ENCODE measurements at regions not wholly inside any gene's neighbourhood (a gene's known extent, or its start where the extent isn't known, plus 50 kb on each side); places are given as distances from the start of the nearest gene placed in this dataset.

DNA sequence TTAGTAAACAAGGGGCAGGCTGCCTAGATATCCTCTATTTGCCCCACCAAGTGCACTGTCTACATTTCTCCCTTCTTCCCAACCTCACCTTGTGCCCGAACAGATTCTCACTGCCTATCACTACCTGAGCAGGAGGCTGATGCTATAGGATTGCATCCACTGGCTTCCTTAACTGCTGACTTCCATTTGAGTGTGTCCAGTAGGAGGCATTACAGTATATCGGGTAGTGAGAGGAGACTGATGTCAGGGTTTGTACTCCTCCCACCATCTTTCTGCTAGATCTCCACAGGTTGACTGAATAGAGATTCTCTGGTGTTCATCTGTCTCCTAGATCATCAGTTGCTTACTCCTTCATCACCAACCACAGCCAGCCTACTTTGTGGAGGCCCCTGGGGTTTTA lies 796.3 kb downstream of the LRRIQ3 start:
- 38 to 50% methylated on average over 2 of the region's 2 CpGs for WGBS, 2 experiments (ENCODE audit: low coverage in 1 of 2, low lambda C conversion rate in 2 of 2, missing lambda C conversion rate in 2 of 2)
- H3K36me3 ChIP-seq (ENCODE audit: low read depth) = no peaks in the 10 kb centered on the region
- H3K4me1 ChIP-seq (ENCODE audit: insufficient read depth) = no peaks in the 10 kb centered on the region
- no peaks in the 10 kb centered on the region for H3K9me2 ChIP-seq (ENCODE audit: insufficient read depth)
- no peak overlapping the region for H3K9ac ChIP-seq
- no peaks in the 10 kb centered on the region for H3K79me2 ChIP-seq (ENCODE audit: insufficient read depth)
- no peak overlapping the region for H3K4me2 ChIP-seq (ENCODE audit: unreplicated experiment)
- H3K9me3 ChIP-seq (ENCODE audit: low read depth) = no peaks in the 10 kb centered on the region
- H3K27me3 ChIP-seq (replicated peaks; ENCODE audit: insufficient read depth) = no peaks in the 10 kb centered on the region
- H3K4me3 ChIP-seq = no peak overlapping the region
- no peak overlapping the region for H3K27ac ChIP-seq
- no peak overlapping the region for H2AFZ ChIP-seq
- DNase-seq = no peak
- TF ChIP-seq EZH2phosphoT487 (IDR thresholded peaks at IDR 0.05; ENCODE audit: insufficient read depth, low read depth) = no peak
- in situ Hi-C loops (cut with MboI) = no loop called here
- H4K20me1 ChIP-seq (ENCODE audit: insufficient read depth) = no peaks in the 10 kb centered on the region
- H3F3A ChIP-seq (ENCODE audit: insufficient read depth) = no peaks in the 10 kb centered on the region

GRCh38 chr1:73382966-73383365 lies 815.0 kb downstream of the LRRIQ3 start:
- no peaks in the 10 kb centered on the region for H3K4me1 ChIP-seq (ENCODE audit: insufficient read depth)
- 5 to 13% methylated on average over 3 of the region's 3 CpGs for whole genome bisulfite sequencing, 2 experiments (ENCODE audit: low coverage in 1 of 2, low lambda C conversion rate in 2 of 2, missing lambda C conversion rate in 2 of 2)
- H4K20me1 ChIP-seq (ENCODE audit: insufficient read depth) = no peaks in the 10 kb centered on the region
- in situ Hi-C loops (cut with MboI) = no loop called here
- no peak overlapping the region for H2AFZ ChIP-seq
- DNase-seq = no peak
- no peak overlapping the region for H3K9ac ChIP-seq
- H3K4me2 ChIP-seq (ENCODE audit: unreplicated experiment) = no peak overlapping the region
- H3K9me2 ChIP-seq (ENCODE audit: insufficient read depth) = no peaks in the 10 kb centered on the region
- TF ChIP-seq EZH2 (IDR thresholded peaks at IDR 0.05; ENCODE audit: insufficient read depth, poor library complexity, severe bottlenecking) (no peak), EZH2phosphoT487 (IDR thresholded peaks at IDR 0.05; ENCODE audit: insufficient read depth, low read depth) (no peak)
- H3K9me3 ChIP-seq (ENCODE audit: low read depth) = no peaks in the 10 kb centered on the region
- H3F3A ChIP-seq (ENCODE audit: insufficient read depth) = no peaks in the 10 kb centered on the region
- no peaks in the 10 kb centered on the region for H3K79me2 ChIP-seq (ENCODE audit: insufficient read depth)
- H3K4me3 ChIP-seq = no peak overlapping the region
- no peaks in the 10 kb centered on the region for H3K36me3 ChIP-seq (ENCODE audit: low read depth)
- no peak overlapping the region for H3K27ac ChIP-seq
- H3K27me3 ChIP-seq (replicated peaks; ENCODE audit: insufficient read depth) = no peaks in the 10 kb centered on the region

DNA sequence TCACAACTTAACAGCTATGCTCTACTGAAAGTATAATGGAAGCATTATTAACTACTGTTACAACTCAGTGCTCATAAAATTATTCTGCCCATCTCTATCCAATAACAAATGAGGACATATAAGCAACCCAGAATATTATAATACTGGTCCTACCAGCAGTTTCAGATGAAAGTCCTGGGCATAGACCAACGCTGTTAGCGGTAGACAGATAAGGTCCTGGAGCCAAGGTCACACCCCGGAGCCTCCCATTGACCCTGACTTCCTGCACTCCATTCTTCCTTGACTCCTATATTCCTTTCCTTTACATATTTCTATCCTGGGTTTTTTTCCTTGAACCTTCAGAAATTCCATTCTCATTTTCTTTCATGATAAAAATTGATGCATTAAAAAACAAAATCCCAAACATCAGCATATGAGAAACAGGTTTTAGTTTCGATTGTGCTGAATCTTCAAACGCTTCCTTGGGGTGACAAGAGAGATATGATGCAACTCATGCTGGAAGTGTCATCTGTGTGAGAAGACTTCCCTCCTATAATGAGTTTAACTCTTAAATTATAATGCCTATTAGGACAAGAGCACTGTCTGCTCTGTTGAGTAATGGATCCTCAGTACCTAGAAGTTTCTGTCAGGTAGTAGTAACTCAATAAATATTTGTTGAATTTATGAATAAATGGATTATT lies 831.1 kb downstream of the LRRIQ3 start:
- Histone ChIP-seq H3K27me3 (replicated peaks; ENCODE audit: insufficient read depth) (no peaks in the 10 kb centered on the region), H3K27ac (no peak overlapping the region), H3K4me1 (ENCODE audit: insufficient read depth) (no peaks in the 10 kb centered on the region), H3K9ac (no peak overlapping the region), H3K4me2 (ENCODE audit: unreplicated experiment) (no peak overlapping the region), H3K9me3 (ENCODE audit: low read depth) (no peaks in the 10 kb centered on the region), H3K4me3 (no peak overlapping the region), H2AFZ (no peak overlapping the region), H3F3A (ENCODE audit: insufficient read depth) (no peaks in the 10 kb centered on the region), H4K20me1 (ENCODE audit: insufficient read depth) (no peaks in the 10 kb centered on the region), H3K79me2 (ENCODE audit: insufficient read depth) (no peaks in the 10 kb centered on the region), H3K9me2 (ENCODE audit: insufficient read depth) (no peaks in the 10 kb centered on the region), H3K36me3 (ENCODE audit: low read depth) (no peaks in the 10 kb centered on the region)
- in situ Hi-C loops (cut with MboI) = no loop called here
- TF ChIP-seq EZH2phosphoT487 (IDR thresholded peaks at IDR 0.05; ENCODE audit: insufficient read depth, low read depth) (no peak), EZH2 (IDR thresholded peaks at IDR 0.05; ENCODE audit: insufficient read depth, poor library complexity, severe bottlenecking) (no peak)
- 23 to 27% methylated on average over 5 of the region's 5 CpGs for WGBS, 2 experiments (ENCODE audit: low coverage in 1 of 2, low lambda C conversion rate in 2 of 2, missing lambda C conversion rate in 2 of 2)
- no peak for DNase-seq

GRCh38 chr1:73359001-73359400 lies 839.0 kb downstream of the LRRIQ3 start:
- Histone ChIP-seq H3K4me1 (ENCODE audit: insufficient read depth) (no peaks in the 10 kb centered on the region), H3K4me3 (no peak overlapping the region), H3K79me2 (ENCODE audit: insufficient read depth) (no peaks in the 10 kb centered on the region), H3K4me2 (ENCODE audit: unreplicated experiment) (no peak overlapping the region), H3K27me3 (replicated peaks; ENCODE audit: insufficient read depth) (no peaks in the 10 kb centered on the region), H3F3A (ENCODE audit: insufficient read depth) (no peaks in the 10 kb centered on the region), H3K36me3 (ENCODE audit: low read depth) (no peaks in the 10 kb centered on the region), H3K9me3 (ENCODE audit: low read depth) (no peaks in the 10 kb centered on the region), H2AFZ (no peak overlapping the region), H3K9ac (no peak overlapping the region), H4K20me1 (ENCODE audit: insufficient read depth) (no peaks in the 10 kb centered on the region), H3K9me2 (ENCODE audit: insufficient read depth) (no peaks in the 10 kb centered on the region), H3K27ac (no peak overlapping the region)
- DNase-seq = no peak
- in situ Hi-C loops (cut with MboI) = no loop called here
- 39% methylated on average over 3 of the region's 3 CpGs for WGBS, 2 experiments (ENCODE audit: low coverage in 1 of 2, low lambda C conversion rate in 2 of 2, missing lambda C conversion rate in 2 of 2)
- TF ChIP-seq EZH2phosphoT487 (IDR thresholded peaks at IDR 0.05; ENCODE audit: insufficient read depth, low read depth) (no peak), EZH2 (IDR thresholded peaks at IDR 0.05; ENCODE audit: insufficient read depth, poor library complexity, severe bottlenecking) (no peak)

DNA sequence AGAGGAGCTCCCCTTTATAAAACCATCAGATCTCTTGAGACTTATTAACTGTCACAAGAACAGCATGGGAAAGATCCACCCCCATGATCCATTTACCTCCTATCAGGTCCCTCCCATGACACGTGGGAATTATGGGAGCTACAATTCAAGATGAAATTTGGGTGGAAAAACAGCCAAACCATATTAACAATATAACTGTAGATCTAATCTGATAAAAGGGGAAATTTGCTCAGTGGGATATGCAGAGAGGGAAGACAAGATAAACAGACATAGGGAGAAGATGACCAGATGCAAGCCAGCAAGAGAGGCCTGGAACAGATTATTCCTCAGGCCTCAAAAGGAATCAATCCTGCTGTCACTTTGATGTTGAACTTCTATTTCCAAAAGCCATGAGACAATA lies 841.5 kb downstream of the LRRIQ3 start:
- in situ Hi-C loops (cut with MboI) = no loop called here
- no peaks in the 10 kb centered on the region for H3K4me1 ChIP-seq (ENCODE audit: insufficient read depth)
- no peak overlapping the region for H3K4me2 ChIP-seq (ENCODE audit: unreplicated experiment)
- TF ChIP-seq EZH2 (IDR thresholded peaks at IDR 0.05; ENCODE audit: insufficient read depth, poor library complexity, severe bottlenecking) = no peak
- no peak for TF ChIP-seq EZH2phosphoT487 (IDR thresholded peaks at IDR 0.05; ENCODE audit: insufficient read depth, low read depth)
- H4K20me1 ChIP-seq (ENCODE audit: insufficient read depth) = no peaks in the 10 kb centered on the region
- no peak overlapping the region for H3K4me3 ChIP-seq
- H3K36me3 ChIP-seq (ENCODE audit: low read depth) = no peaks in the 10 kb centered on the region
- H3F3A ChIP-seq (ENCODE audit: insufficient read depth) = no peaks in the 10 kb centered on the region
- no peak overlapping the region for H3K27ac ChIP-seq
- 0 to 6% methylated on average over 1 of the region's 1 CpG for WGBS, 2 experiments (ENCODE audit: low coverage in 1 of 2, low lambda C conversion rate in 2 of 2, missing lambda C conversion rate in 2 of 2)
- no peak overlapping the region for H2AFZ ChIP-seq
- H3K9ac ChIP-seq = no peak overlapping the region
- H3K9me3 ChIP-seq (ENCODE audit: low read depth) = no peaks in the 10 kb centered on the region
- no peaks in the 10 kb centered on the region for H3K27me3 ChIP-seq (replicated peaks; ENCODE audit: insufficient read depth)
- no peak for DNase-seq
- H3K79me2 ChIP-seq (ENCODE audit: insufficient read depth) = no peaks in the 10 kb centered on the region
- no peaks in the 10 kb centered on the region for H3K9me2 ChIP-seq (ENCODE audit: insufficient read depth)
